VCaP (cell line): ENCODE measurements at regions not wholly inside any gene's neighbourhood (a gene's known extent, or its start where the extent isn't known, plus 50 kb on each side); places are given as distances from the start of the nearest gene placed in this dataset.

Experiments used
- H3K27ac ChIP-seq: fragments of 450-650 bp; 2 replicates; pipeline ENCODE4 v1.5.1; 2017
- TF ChIP-seq, protein P1 (sequence below): fragments of 450-650 bp; conservative IDR thresholded peaks from 2 replicates; pipeline ENCODE4 v1.5.1; 2017; ENCODE audit warnings: mild to moderate bottlenecking, moderate library complexity

DNA sequence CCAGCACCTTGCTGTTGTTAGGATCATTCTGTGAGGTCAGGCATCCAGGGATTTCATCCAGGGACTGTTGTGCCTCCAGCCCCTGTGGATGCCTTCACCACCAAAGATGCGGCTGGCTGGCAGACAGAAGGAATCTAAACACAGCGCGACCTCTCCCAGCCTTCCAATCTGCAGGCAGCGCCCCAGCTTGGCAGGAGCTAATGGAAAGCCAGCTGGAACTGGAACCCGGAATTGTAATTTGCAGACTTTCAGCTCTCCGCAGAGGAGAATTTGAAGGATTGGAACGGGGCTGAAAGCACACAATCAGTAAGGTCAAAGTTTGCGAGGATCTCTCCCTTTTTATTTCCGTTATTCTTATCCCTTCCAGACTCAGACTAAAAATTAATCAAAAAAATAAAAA is 127.8 kb downstream of the TRIB2 start:
- TF ChIP-seq, protein P1, sequence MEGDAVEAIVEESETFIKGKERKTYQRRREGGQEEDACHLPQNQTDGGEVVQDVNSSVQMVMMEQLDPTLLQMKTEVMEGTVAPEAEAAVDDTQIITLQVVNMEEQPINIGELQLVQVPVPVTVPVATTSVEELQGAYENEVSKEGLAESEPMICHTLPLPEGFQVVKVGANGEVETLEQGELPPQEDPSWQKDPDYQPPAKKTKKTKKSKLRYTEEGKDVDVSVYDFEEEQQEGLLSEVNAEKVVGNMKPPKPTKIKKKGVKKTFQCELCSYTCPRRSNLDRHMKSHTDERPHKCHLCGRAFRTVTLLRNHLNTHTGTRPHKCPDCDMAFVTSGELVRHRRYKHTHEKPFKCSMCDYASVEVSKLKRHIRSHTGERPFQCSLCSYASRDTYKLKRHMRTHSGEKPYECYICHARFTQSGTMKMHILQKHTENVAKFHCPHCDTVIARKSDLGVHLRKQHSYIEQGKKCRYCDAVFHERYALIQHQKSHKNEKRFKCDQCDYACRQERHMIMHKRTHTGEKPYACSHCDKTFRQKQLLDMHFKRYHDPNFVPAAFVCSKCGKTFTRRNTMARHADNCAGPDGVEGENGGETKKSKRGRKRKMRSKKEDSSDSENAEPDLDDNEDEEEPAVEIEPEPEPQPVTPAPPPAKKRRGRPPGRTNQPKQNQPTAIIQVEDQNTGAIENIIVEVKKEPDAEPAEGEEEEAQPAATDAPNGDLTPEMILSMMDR, result no peak
- no peak overlapping the region for H3K27ac ChIP-seq

DNA sequence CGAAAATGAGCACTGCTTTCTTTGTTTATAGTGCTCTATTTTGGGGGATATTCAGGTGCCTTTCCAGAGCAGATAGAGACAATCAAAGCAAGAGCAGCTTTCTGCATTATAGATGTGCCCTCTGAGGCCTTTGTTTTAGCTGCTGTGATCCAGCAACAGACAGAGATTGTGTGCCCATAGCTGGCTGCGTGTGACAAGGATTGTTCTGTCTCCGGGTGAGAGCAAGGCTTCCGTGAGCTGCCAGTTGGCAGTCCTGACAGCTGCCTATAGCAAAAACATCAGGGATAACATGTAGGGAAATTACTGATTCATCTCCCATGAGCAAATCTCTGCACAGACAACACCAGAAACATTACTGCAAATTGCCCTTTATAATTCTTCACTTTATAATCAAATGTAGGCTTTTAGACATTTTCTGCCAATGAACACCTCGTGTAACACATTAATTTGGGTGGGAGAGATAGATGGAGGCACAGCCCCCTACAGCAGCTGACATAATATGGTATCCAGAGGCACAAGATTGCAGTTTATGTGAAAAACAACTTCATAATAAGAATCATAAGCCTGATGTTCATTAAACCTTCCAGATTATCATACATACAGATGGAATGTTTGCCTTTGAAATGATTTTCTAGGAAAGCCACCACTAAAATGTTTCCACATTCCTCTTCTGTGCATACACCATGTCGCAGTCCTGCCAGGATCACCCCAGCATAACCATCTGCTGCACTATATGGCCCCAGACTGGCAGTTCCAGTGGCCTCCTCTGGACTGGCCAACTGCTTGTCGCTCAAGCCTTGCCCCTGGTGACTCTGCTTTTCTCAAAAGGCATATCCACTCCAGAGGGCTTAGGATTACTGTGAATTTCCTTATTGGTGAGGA is 131.2 kb downstream of the TRIB2 start:
- no peak overlapping the region for H3K27ac ChIP-seq
- TF ChIP-seq, protein P1, result no peak

DNA sequence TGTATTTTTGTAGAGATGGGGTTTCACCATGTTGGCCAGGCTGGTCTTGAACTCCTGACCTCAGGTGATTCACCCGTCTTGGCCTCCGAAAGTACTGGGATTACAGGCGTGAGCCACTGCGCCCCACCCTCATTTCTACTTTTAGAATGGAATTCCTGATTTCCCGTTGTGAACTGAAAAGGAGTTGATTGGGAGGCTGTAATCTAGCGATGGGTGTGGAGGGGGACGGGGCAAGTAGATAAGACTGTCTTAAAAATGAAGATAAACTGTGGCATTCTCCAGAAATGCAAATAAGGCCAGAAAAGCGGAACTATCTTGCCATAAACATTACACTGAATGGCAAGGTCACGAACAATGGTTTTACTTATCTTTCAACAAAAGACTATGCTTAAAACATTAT is 135.4 kb downstream of the TRIB2 start:
- H3K27ac ChIP-seq, result no peak overlapping the region
- TF ChIP-seq, protein P1, result no peak

DNA sequence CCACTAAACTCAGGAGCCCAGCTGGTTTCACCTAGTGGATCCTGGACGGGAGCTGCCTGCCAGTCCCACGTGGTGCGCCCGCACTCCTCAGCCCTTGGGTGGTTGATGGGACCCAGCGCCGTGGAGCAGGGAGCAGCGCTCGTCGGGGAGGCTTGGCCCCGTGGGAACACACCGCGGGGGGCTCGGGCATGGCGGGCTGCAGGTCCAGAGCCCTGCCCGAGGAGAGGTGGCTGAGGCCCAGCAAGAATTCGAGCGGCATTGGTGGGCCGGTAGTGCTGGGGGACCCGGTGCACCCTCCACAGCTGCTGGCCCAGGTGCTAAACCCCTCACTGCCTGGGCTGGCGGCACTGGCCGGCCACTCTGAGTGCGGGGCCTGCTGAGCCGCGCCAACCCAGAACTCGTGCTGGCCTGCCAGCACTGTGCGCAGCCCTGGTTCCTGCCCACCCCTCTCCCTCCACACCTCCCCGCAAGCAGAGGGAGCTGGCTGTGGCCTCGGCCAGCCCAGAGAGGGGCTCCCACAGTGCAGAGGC is 137.3 kb downstream of the TRIB2 start:
- TF ChIP-seq, protein P1, result no peak
- H3K27ac ChIP-seq, result no peak overlapping the region

DNA sequence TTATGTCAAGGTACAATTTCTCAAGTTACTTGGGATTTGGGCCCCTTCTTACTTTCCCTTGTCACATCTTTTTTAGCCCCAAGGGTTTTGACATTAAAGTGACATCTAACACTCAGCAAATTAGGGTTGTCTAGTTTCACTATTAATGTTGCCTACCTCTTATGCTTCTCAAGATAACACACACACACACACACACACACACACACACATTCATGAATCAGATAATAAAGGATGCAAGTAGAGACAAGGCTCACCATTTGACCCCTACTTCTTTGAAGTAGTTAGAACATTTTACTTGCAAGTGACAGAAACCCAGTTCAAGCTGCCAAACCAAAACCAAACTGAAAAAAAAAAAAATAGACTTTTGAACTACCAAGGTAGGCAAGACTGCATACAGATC is 138.8 kb downstream of the TRIB2 start:
- TF ChIP-seq, protein P1, result no peak
- no peak overlapping the region for H3K27ac ChIP-seq

DNA sequence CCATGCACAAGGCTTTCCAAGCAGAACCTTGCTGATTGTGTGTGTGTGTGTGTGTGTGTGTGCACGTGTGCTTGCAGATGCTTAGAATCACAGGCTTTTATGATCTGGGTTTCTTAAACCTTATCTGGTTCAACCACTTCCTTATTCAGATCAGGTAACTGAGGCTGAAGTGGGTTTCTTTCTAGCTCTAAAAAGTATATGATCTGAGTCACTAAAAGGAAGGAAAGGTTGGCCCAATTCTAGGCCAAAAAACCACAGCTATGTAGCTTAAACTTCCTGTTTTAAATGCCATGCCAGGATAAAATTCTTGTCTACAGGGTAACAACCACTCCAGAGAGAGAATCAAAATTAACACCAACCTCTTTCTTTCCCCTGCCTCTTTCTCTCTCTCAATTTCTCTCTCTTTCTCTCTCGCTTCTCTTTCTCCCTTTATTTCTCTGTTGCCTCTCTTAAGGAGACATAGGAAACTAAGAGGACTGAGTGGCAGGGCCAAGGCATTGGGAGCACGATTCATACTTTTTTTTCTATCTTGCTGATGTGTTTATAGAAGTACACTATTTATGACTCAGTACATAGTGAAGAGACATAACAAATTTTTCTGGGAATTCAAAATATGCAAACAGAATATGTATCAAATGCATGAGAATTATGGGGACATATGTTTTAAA is 140.3 kb downstream of the TRIB2 start:
- no peak overlapping the region for H3K27ac ChIP-seq
- TF ChIP-seq, protein P1, result no peak

DNA sequence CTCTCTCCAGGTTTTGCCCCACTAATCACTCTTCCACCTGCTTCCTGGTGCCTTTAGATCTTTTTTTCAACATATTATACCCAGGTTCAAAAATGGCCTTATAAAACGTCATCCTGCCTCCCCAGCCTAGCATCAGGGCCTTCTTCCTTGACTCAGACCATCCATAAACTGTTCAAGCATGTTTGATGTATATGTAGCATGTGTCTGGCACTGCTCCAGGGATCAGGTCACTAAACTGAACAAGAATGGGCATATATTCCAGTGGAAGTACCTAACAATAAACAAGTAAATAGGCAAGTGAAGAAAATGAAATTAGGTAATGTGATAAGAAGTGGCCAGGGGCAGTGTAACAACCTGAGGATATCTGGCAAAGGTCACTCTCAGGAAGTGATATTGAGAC is 141.2 kb downstream of the TRIB2 start:
- TF ChIP-seq, protein P1, result no peak
- no peak overlapping the region for H3K27ac ChIP-seq
